ENCODE measurements at regions not wholly inside any gene's neighbourhood (a gene's known extent, or its start where the extent isn't known, plus 50 kb on each side); places are given as distances from the start of the nearest gene placed in this dataset.

GRCh38 chr3:194196876-194197275, 60.9 kb downstream of the HES1 start:
- Histone ChIP-seq H3K4me3 (ENCODE audit: severe bottlenecking) (no peak overlapping the region), H3K4me1 (ENCODE audit: insufficient read depth, poor library complexity, severe bottlenecking) (no peaks in the 10 kb centered on the region), H3K27me3 (ENCODE audit: insufficient read depth, poor library complexity, severe bottlenecking) (no peaks in the 10 kb centered on the region), H3K9me3 (ENCODE audit: severe bottlenecking) (no peaks in the 10 kb centered on the region), H3K27ac (ENCODE audit: poor library complexity, severe bottlenecking) (no peak overlapping the region), H3K36me3 (ENCODE audit: low read depth) (no peaks in the 10 kb centered on the region)
- ATAC-seq (ENCODE audit: low read depth) (no peak), DNase-seq (ENCODE audit: low spot score) (no peak)
- no peak for TF ChIP-seq CTCF (IDR thresholded peaks at IDR 0.05; ENCODE audit: poor library complexity, severe bottlenecking)

GRCh38 chr3:194197396-194197960, 61.5 kb downstream of the HES1 start:
- H3K4me1 ChIP-seq (ENCODE audit: insufficient read depth, poor library complexity, severe bottlenecking) = no peaks in the 10 kb centered on the region
- no peak overlapping the region for H3K27ac ChIP-seq (ENCODE audit: poor library complexity, severe bottlenecking)
- no peaks in the 10 kb centered on the region for H3K9me3 ChIP-seq (ENCODE audit: severe bottlenecking)
- ATAC-seq (ENCODE audit: low read depth) = no peak
- H3K27me3 ChIP-seq (ENCODE audit: insufficient read depth, poor library complexity, severe bottlenecking) = no peaks in the 10 kb centered on the region
- H3K4me3 ChIP-seq (ENCODE audit: severe bottlenecking) = no peak overlapping the region
- TF ChIP-seq CTCF (IDR thresholded peaks at IDR 0.05; ENCODE audit: poor library complexity, severe bottlenecking) = no peak
- DNase-seq (ENCODE audit: low spot score) = no peak
- no peaks in the 10 kb centered on the region for H3K36me3 ChIP-seq (ENCODE audit: low read depth)

- H3K27ac ChIP-seq (ENCODE audit: poor library complexity, severe bottlenecking) = no peak overlapping the region
- no peak overlapping the region for H3K4me3 ChIP-seq (ENCODE audit: severe bottlenecking)
- no peaks in the 10 kb centered on the region for H3K9me3 ChIP-seq (ENCODE audit: severe bottlenecking)
- no peaks in the 10 kb centered on the region for H3K27me3 ChIP-seq (ENCODE audit: insufficient read depth, poor library complexity, severe bottlenecking)
- DNase-seq (ENCODE audit: low spot score) (no peak), ATAC-seq (ENCODE audit: low read depth) (no peak)
- no peaks in the 10 kb centered on the region for H3K4me1 ChIP-seq (ENCODE audit: insufficient read depth, poor library complexity, severe bottlenecking)
- no peak for TF ChIP-seq CTCF (IDR thresholded peaks at IDR 0.05; ENCODE audit: poor library complexity, severe bottlenecking)
- no peaks in the 10 kb centered on the region for H3K36me3 ChIP-seq (ENCODE audit: low read depth)
Observed at GRCh38 chr3:194197981-194198695, 62.2 kb downstream of the HES1 start.

- H3K9me3 ChIP-seq (ENCODE audit: severe bottlenecking) = no peaks in the 10 kb centered on the region
- ATAC-seq (ENCODE audit: low read depth) (no peak), DNase-seq (ENCODE audit: low spot score) (no peak)
- no peak for TF ChIP-seq CTCF (IDR thresholded peaks at IDR 0.05; ENCODE audit: poor library complexity, severe bottlenecking)
- no peaks in the 10 kb centered on the region for H3K4me1 ChIP-seq (ENCODE audit: insufficient read depth, poor library complexity, severe bottlenecking)
- no peak overlapping the region for H3K27ac ChIP-seq (ENCODE audit: poor library complexity, severe bottlenecking)
- no peaks in the 10 kb centered on the region for H3K27me3 ChIP-seq (ENCODE audit: insufficient read depth, poor library complexity, severe bottlenecking)
- no peak overlapping the region for H3K4me3 ChIP-seq (ENCODE audit: severe bottlenecking)
- no peaks in the 10 kb centered on the region for H3K36me3 ChIP-seq (ENCODE audit: low read depth)
Observed at GRCh38 chr3:194198938-194199337, 63.0 kb downstream of the HES1 start.
